Trophoblast cell (in vitro differentiated cells and primary cell): ENCODE measurements at regions not wholly inside any gene's neighbourhood (a gene's known extent, or its start where the extent isn't known, plus 50 kb on each side); places are given as distances from the start of the nearest gene placed in this dataset.
"Not testable (repeated sequence)": the region's sequence is repeated elsewhere in the genome, so short reads cannot be mapped to it uniquely, and the experiment has no call there.

Experiments
- DNase-seq, 2 donors: peaks; one replicate each; pipeline ENCODE4 v3.0.0-alpha.2; 2016
- H2AFZ ChIP-seq: 2 replicates; pipeline ENCODE4 v1.6.1; 2013; ENCODE audit warnings: low read length, moderate library complexity, mild to moderate bottlenecking; ENCODE audit not compliant: insufficient read depth, poor library complexity
- H2AK5ac ChIP-seq: 2 replicates; pipeline ENCODE4 v1.6.1; 2013; ENCODE audit warnings: mild to moderate bottlenecking, low read length
- H2BK120ac ChIP-seq: 2 replicates; pipeline ENCODE4 v1.6.1; 2013; ENCODE audit warnings: low read length, mild to moderate bottlenecking, moderate library complexity; ENCODE audit not compliant: insufficient read depth, poor library complexity
- H2BK12ac ChIP-seq: 2 replicates; pipeline ENCODE4 v1.6.1; 2013; ENCODE audit warnings: mild to moderate bottlenecking, low read length, moderate library complexity
- H2BK5ac ChIP-seq: 2 replicates; pipeline ENCODE4 v1.6.1; 2013; ENCODE audit warnings: low read length, low read depth, moderate library complexity, mild to moderate bottlenecking; ENCODE audit not compliant: poor library complexity
- H3K14ac ChIP-seq: 2 replicates; pipeline ENCODE4 v1.6.1; 2013; ENCODE audit warnings: mild to moderate bottlenecking, low read length
- H3K18ac ChIP-seq: 2 replicates; pipeline ENCODE4 v1.6.1; 2013; ENCODE audit warnings: mild to moderate bottlenecking, low read length
- H3K23ac ChIP-seq: 2 replicates; pipeline ENCODE4 v1.6.1; 2013; ENCODE audit warnings: low read length
- H3K27ac ChIP-seq: 2 replicates; pipeline ENCODE4 v1.5.1; 2013; ENCODE audit warnings: low read depth, mild to moderate bottlenecking, inconsistent platforms, low read length, moderate library complexity
- H3K27me3 ChIP-seq: 2 replicates; pipeline ENCODE4 v1.6.1; 2013; ENCODE audit warnings: inconsistent platforms, mild to moderate bottlenecking, low read length, moderate library complexity; ENCODE audit not compliant: insufficient read depth
- H3K36me3 ChIP-seq, 2 experiments: 1 replicate in 1 of 2; 2 replicates in 1 of 2; pipeline ENCODE4 v1.6.1; 2013; ENCODE audit warnings: low read length in 2 of 2, mild to moderate bottlenecking in 2 of 2, moderate library complexity in 1 of 2; ENCODE audit not compliant: insufficient read depth in 2 of 2, control insufficient read depth in 1 of 2
- H3K4ac ChIP-seq: 2 replicates; pipeline ENCODE4 v1.6.1; 2013; ENCODE audit warnings: low read depth, mild to moderate bottlenecking, low read length, moderate library complexity
- H3K4me1 ChIP-seq, 2 experiments: 1 replicate in 1 of 2; 2 replicates in 1 of 2; pipeline ENCODE4 v1.6.1; 2013; ENCODE audit warnings: low read length in 2 of 2, mild to moderate bottlenecking in 2 of 2, moderate library complexity in 1 of 2; ENCODE audit not compliant: insufficient read depth in 2 of 2, control insufficient read depth in 1 of 2
- H3K4me2 ChIP-seq: 2 replicates; pipeline ENCODE4 v1.6.1; 2013; ENCODE audit warnings: inconsistent platforms, mild to moderate bottlenecking, low read length, moderate library complexity
- H3K4me3 ChIP-seq: 2 replicates; pipeline ENCODE4 v1.5.1; 2013; ENCODE audit warnings: mild to moderate bottlenecking, low read depth, low read length, inconsistent platforms
- H3K79me1 ChIP-seq: one replicate; pipeline ENCODE4 v1.6.1; 2013; ENCODE audit warnings: low read length
- H3K79me2 ChIP-seq: 2 replicates; pipeline ENCODE4 v1.6.1; 2013; ENCODE audit warnings: low read length, mild to moderate bottlenecking; ENCODE audit not compliant: control insufficient read depth, insufficient read depth, poor library complexity
- H3K9ac ChIP-seq: 2 replicates; pipeline ENCODE4 v1.6.1; 2013; ENCODE audit warnings: mild to moderate bottlenecking, low read length
- H3K9me3 ChIP-seq: 2 replicates; pipeline ENCODE4 v1.6.1; 2013; ENCODE audit warnings: low read depth, mild to moderate bottlenecking, control low read depth, inconsistent platforms, low read length; ENCODE audit not compliant: insufficient read depth
- H4K12ac ChIP-seq: 2 replicates; pipeline ENCODE4 v1.6.1; 2013; ENCODE audit warnings: low read depth, mild to moderate bottlenecking, low read length, moderate library complexity
- H4K8ac ChIP-seq: 2 replicates; pipeline ENCODE4 v1.6.1; 2013; ENCODE audit warnings: low read depth, mild to moderate bottlenecking, low read length, moderate library complexity
- H4K91ac ChIP-seq: one replicate; pipeline ENCODE4 v1.6.1; 2013; ENCODE audit warnings: low read depth, mild to moderate bottlenecking, low read length, moderate library complexity
- WGBS: extraction: QIAGEN DNeasy Blood & Tissue Kit; methylation state at CpG from one replicate; pipeline ENCODE4 v1.1.7; 2013; ENCODE audit warnings: missing lambda C conversion rate; ENCODE audit not compliant: insufficient read length, insufficient coverage; ENCODE audit errors: extremely low coverage; 5-methylcytosine and 5-hydroxymethylcytosine counted together

GRCh38 chr16:29139901-29140855 is 155.3 kb downstream of the LAT start:
- not testable (repeated sequence) for H3K9me3 ChIP-seq, H2BK12ac ChIP-seq, H2AK5ac ChIP-seq, H3K23ac ChIP-seq, H2BK5ac ChIP-seq, DNase-seq, H4K8ac ChIP-seq, H3K14ac ChIP-seq, H4K12ac ChIP-seq, H3K4ac ChIP-seq, H3K4me2 ChIP-seq, H2AFZ ChIP-seq, H3K9ac ChIP-seq, H3K4me1 ChIP-seq, H3K27me3 ChIP-seq, H3K79me2 ChIP-seq, H3K4me3 ChIP-seq, H2BK120ac ChIP-seq, H3K18ac ChIP-seq, H3K27ac ChIP-seq, H3K36me3 ChIP-seq, H3K79me1 ChIP-seq, H4K91ac ChIP-seq
- WGBS: no CpG with 5 or more reads among the region's 44 CpGs

GRCh38 chr16:29139261-29139802 is 154.5 kb downstream of the LAT start:
- H3K27me3 ChIP-seq: no peaks in the 10 kb centered on the region
- no peak overlapping the region for H3K4me2 ChIP-seq
- no peak overlapping the region for H3K9ac ChIP-seq
- H3K4me3 ChIP-seq: no peak overlapping the region
- WGBS: no CpG with 5 or more reads among the region's 17 CpGs
- H3K4me1 ChIP-seq: peaks cover 0 to 2% of the 10 kb centered on the region in 2 experiments
- peaks cover 3% of the 10 kb centered on the region for H3K9me3 ChIP-seq
- H4K8ac ChIP-seq: no peak overlapping the region
- DNase-seq: no peak
- H2BK120ac ChIP-seq: no peak overlapping the region
- H2BK5ac ChIP-seq: no peak overlapping the region
- no peak overlapping the region for H2AK5ac ChIP-seq
- no peak overlapping the region for H3K14ac ChIP-seq
- no peak overlapping the region for H2BK12ac ChIP-seq
- no peak overlapping the region for H4K91ac ChIP-seq
- no peak overlapping the region for H3K4ac ChIP-seq
- H3K18ac ChIP-seq: no peak overlapping the region
- H3K79me1 ChIP-seq: no peaks in the 10 kb centered on the region
- no peak overlapping the region for H2AFZ ChIP-seq
- no peak overlapping the region for H3K23ac ChIP-seq
- H3K27ac ChIP-seq: no peak overlapping the region
- no peaks in the 10 kb centered on the region for H3K36me3 ChIP-seq
- no peak overlapping the region for H4K12ac ChIP-seq
- H3K79me2 ChIP-seq: no peaks in the 10 kb centered on the region

GRCh38 chr16:29138698-29139097 is 153.8 kb downstream of the LAT start:
- no CpG with 5 or more reads among the region's 11 CpGs for WGBS
- H3K9me3 ChIP-seq, H3K79me1 ChIP-seq, H3K27ac ChIP-seq, H2BK5ac ChIP-seq, H2AK5ac ChIP-seq, H3K18ac ChIP-seq, H4K8ac ChIP-seq, H4K91ac ChIP-seq, H2BK120ac ChIP-seq, H3K14ac ChIP-seq, H3K4me3 ChIP-seq, H3K23ac ChIP-seq, H4K12ac ChIP-seq, H3K4me1 ChIP-seq, H3K79me2 ChIP-seq, DNase-seq, H2AFZ ChIP-seq, H3K27me3 ChIP-seq, H3K4me2 ChIP-seq, H2BK12ac ChIP-seq, H3K36me3 ChIP-seq, H3K9ac ChIP-seq, H3K4ac ChIP-seq: not testable (repeated sequence)

GRCh38 chr16:29137894-29138662 is 153.2 kb downstream of the LAT start:
- not testable (repeated sequence) for H3K23ac ChIP-seq, H2BK120ac ChIP-seq, H4K8ac ChIP-seq, H3K4me2 ChIP-seq, H3K14ac ChIP-seq, H3K9ac ChIP-seq, H3K18ac ChIP-seq, H2BK5ac ChIP-seq, H3K9me3 ChIP-seq, H3K27me3 ChIP-seq, H3K4me3 ChIP-seq, H4K91ac ChIP-seq, H3K4me1 ChIP-seq, H2BK12ac ChIP-seq, H3K79me2 ChIP-seq, H2AFZ ChIP-seq, DNase-seq, H2AK5ac ChIP-seq, H4K12ac ChIP-seq, H3K4ac ChIP-seq, H3K79me1 ChIP-seq, H3K27ac ChIP-seq, H3K36me3 ChIP-seq
- no CpG with 5 or more reads among the region's 26 CpGs for WGBS
